ENCODE measurements at regions not wholly inside any gene's neighbourhood (a gene's known extent, or its start where the extent isn't known, plus 50 kb on each side); places are given as distances from the start of the nearest gene placed in this dataset.

DNA sequence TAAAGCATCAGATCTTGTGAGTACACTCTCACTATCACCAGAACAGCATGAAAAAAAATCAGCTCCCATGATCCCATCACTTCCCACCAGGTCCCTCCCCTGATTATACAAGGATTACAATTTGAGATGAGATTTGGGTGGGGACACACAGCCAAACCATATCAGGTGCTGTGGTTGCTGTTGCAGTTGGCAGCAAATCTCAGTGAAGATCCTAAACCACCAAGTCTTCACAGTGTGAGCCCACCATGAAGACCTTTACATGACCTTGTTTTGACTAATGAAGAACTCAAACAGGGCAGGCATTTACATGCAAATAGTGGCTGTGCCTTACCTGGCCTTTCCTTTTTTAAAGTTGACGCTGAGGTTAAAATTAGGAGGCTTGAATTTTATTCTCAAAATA lies 242.6 kb downstream of the ACTR3B start:
- Histone ChIP-seq H3K4me1 (replicated peaks in 1 of 2) (no peaks in the 10 kb centered on the region), H3K27ac (no peak overlapping the region), H3K4me3 (no peak overlapping the region)
- in situ Hi-C loops (cut with MboI; ENCODE audit: low pct_unique_long_range_greater_than_20kb in 2 of 9, low sequenced_read_pairs in 9 of 9, unreplicated experiment in 9 of 9), result no loop called here
- peak in 4 of 8 experiments; percentile 26 to 85 (median 62) for ATAC-seq (replicated peaks in 6 of 8)
- 0 to 67% (median 9%) methylated on average over 1 of the region's 1 CpG; no CpG with 5 or more reads in 5 of the 10 experiments for WGBS, 10 experiments

DNA sequence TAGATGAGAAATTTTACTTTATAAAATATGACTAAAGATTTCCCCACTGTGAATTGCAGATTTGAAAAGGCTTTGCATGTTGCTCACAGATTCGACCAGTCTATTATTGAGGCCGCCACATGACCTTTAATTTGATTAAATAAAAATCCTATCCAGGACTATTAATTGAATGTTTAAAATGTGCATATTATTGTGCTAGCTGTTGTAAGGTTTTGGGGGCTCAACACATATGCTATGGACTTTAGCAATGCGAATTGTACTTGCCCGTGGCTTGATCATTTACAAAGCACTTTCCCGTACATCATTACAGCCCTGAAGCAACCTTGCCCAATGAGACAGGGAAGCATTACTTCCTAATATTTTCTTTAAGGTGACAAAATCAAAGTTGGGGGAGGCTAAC lies 243.0 kb downstream of the ACTR3B start:
- no peak overlapping the region for H3K27ac ChIP-seq
- no peaks in the 10 kb centered on the region for H3K4me1 ChIP-seq (replicated peaks in 1 of 2)
- 0 to 100% (median 72%) methylated on average over 1 to 5 of the region's 5 CpGs for WGBS, 10 experiments
- H3K4me3 ChIP-seq, result no peak overlapping the region
- ATAC-seq (replicated peaks in 6 of 8), result peak in 5 of 8 experiments; percentile 7 to 82 (median 29)
- in situ Hi-C loops (cut with MboI; ENCODE audit: low pct_unique_long_range_greater_than_20kb in 2 of 9, low sequenced_read_pairs in 9 of 9, unreplicated experiment in 9 of 9), result no loop called here

DNA sequence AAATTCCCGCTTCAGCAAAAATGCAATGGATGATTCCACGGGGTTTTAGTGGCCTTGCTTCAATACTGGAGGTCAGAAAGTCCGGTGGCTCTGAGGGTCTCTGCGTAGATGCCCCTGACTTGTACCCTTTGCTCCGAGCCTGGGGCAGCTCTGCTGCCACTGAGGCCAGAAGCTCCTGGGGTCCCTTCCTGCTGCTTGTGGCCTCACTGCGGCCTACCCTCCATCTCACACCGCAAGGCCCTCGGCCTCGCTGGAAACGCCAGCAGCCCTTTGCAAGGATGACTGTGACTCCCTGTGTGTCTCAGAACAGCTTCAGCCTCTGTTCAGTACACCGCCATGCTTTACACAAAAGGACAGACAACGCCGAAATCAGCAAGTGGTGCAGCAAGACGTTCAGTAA lies 244.8 kb downstream of the ACTR3B start:
- H3K27ac ChIP-seq, result no peak overlapping the region
- no peak for ATAC-seq (replicated peaks in 6 of 8)
- WGBS, 10 experiments, result 24 to 86% (median 75%) methylated on average over 1 to 11 of the region's 14 CpGs; no CpG with 5 or more reads in 3 of the 10 experiments
- in situ Hi-C loops (cut with MboI; ENCODE audit: low pct_unique_long_range_greater_than_20kb in 2 of 9, low sequenced_read_pairs in 9 of 9, unreplicated experiment in 9 of 9), result no loop called here
- H3K4me3 ChIP-seq, result no peak overlapping the region
- H3K4me1 ChIP-seq (replicated peaks in 1 of 2), result no peaks in the 10 kb centered on the region

DNA sequence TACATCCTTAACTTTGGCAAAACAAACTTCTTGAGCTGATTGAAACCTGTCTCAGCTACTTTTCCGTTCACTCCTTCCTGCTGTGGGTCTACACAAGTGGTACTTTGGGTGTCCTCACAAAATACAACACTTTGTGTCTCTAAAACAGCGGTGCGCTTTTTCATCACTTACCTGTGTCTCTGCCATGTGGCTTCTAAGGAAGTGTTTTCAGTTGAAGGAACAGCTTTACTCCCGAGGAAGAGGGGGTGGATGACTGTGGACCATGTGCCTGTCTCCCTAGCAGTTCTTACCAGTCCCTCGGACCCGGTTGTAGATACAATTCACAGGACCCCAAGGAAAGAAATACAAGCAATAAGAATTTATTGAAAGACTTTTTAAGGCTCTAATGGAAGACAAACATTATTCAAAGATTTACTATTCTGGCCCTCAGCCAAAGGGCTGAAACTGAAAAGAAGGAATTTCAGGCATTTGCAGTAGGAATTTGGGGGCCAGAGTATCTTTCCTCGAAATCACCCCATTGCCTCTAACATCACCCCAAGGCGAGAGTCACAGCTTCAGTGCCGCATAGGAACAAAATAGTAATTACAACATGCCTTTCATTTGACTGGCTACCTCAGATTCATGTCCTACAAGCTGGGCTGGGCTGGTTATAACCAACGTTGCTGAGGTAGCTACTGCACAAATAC lies 246.3 kb downstream of the ACTR3B start:
- in situ Hi-C loops (cut with MboI; ENCODE audit: low pct_unique_long_range_greater_than_20kb in 2 of 9, low sequenced_read_pairs in 9 of 9, unreplicated experiment in 9 of 9), result no loop called here
- Histone ChIP-seq H3K4me3 (no peak overlapping the region), H3K27ac (no peak overlapping the region), H3K4me1 (replicated peaks in 1 of 2) (no peaks in the 10 kb centered on the region)
- ATAC-seq (replicated peaks in 6 of 8), result no peak
- 13 to 85% (median 60%) methylated on average over 1 to 9 of the region's 10 CpGs for WGBS, 10 experiments

DNA sequence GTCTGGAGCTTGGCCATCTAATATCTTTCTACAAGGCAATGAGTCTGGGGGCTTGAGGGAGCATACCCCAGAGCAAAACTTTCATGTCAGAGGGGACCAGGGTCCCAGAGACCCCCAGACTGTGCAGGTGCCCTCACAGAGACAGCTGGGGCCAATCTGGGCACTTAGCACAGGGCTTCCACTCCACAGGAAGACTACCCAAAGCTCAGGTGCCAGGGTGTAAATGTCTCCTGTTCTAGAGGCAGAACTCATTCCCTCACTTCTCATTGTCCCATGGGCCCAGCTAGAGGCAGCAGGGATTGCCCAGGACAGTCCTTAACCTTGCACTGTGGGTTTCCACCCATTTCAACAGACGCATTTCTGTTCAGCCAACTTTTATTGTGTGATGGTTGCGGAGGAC lies 246.9 kb downstream of the ACTR3B start:
- H3K4me1 ChIP-seq (replicated peaks in 1 of 2), result no peaks in the 10 kb centered on the region
- ATAC-seq (replicated peaks in 6 of 8), result no peak
- WGBS, 10 experiments, result 60 to 100% (median 93%) methylated on average over 1 of the region's 2 CpGs; no CpG with 5 or more reads in 6 of the 10 experiments
- H3K27ac ChIP-seq, result no peak overlapping the region
- H3K4me3 ChIP-seq, result no peak overlapping the region
- in situ Hi-C loops (cut with MboI; ENCODE audit: low pct_unique_long_range_greater_than_20kb in 2 of 9, low sequenced_read_pairs in 9 of 9, unreplicated experiment in 9 of 9), result no loop called here

DNA sequence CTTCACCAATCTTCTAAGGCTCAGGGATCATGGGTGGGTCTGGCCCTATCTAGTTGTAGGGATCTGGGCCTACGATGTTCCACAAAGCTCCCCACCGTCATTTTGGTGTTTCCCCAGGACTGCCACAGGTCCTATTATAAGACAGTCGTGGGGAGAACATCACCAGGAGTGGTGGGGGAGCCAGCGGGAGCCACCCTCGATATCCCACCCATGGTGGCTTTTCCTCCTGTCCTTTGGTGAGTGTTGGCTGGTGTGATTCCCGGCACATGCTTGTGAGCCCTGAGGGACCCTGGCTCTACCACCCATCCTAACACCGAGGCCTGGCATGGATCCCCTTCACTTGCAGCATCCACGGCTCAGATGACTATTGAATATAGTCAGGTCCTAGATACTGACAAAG lies 247.4 kb downstream of the ACTR3B start:
- Histone ChIP-seq H3K4me3 (no peak overlapping the region), H3K27ac (no peak overlapping the region), H3K4me1 (replicated peaks in 1 of 2) (no peaks in the 10 kb centered on the region)
- in situ Hi-C loops (cut with MboI; ENCODE audit: low pct_unique_long_range_greater_than_20kb in 2 of 9, low sequenced_read_pairs in 9 of 9, unreplicated experiment in 9 of 9), result no loop called here
- 13 to 100% (median 80%) methylated on average over 1 to 4 of the region's 8 CpGs; no CpG with 5 or more reads in 5 of the 10 experiments for WGBS, 10 experiments
- ATAC-seq (replicated peaks in 6 of 8), result no peak

DNA sequence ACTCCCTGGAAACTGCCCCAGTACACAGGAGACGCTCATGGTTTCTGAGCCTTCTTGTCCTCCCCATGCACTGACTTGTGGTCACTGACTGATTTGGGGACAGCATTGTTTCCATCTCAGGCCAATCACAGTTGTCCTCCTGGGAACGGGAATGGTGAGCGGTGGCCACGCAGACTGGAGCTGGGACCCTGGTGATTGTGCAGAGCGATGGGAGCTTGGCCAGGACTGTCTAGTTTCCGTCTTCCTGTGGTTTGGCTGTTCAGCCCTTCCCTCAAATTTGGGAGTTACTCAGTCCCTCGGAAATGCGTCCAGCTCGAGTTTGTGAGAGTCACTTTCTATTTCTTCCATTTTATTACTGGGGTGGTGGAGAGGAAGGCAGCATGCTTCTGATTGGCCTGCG lies 250.9 kb downstream of the ACTR3B start:
- no peak for ATAC-seq (replicated peaks in 6 of 8)
- in situ Hi-C loops (cut with MboI; ENCODE audit: low pct_unique_long_range_greater_than_20kb in 2 of 9, low sequenced_read_pairs in 9 of 9, unreplicated experiment in 9 of 9), result no loop called here
- Histone ChIP-seq H3K4me3 (no peak overlapping the region), H3K4me1 (replicated peaks in 1 of 2) (no peaks in the 10 kb centered on the region), H3K27ac (no peak overlapping the region)
- WGBS, 10 experiments, result 25 to 100% (median 88%) methylated on average over 1 to 8 of the region's 10 CpGs; no CpG with 5 or more reads in 3 of the 10 experiments

DNA sequence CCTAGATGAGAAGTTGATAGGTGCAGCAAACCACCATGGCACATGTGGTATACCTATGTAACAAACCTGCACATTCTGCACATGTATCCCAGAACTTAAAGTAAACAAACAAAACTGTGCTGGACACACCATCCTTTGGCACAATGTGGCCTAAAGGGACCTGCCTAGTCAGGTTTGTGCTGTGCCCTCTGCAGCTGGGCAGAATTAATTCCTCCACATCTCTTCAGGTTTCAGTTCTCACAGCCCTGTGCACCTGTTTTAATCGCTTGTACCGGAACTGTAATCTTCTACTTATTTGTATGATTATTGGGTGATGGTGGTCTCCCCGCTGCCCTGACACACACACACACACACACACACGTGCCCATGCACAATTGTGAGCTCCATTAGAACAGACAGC lies 252.7 kb downstream of the ACTR3B start:
- H3K4me1 ChIP-seq (replicated peaks in 1 of 2), result no peaks in the 10 kb centered on the region
- H3K4me3 ChIP-seq, result no peak overlapping the region
- in situ Hi-C loops (cut with MboI; ENCODE audit: low pct_unique_long_range_greater_than_20kb in 2 of 9, low sequenced_read_pairs in 9 of 9, unreplicated experiment in 9 of 9), result no loop called here
- 11 to 100% (median 17%) methylated on average over 1 to 3 of the region's 4 CpGs; no CpG with 5 or more reads in 7 of the 10 experiments for WGBS, 10 experiments
- no peak overlapping the region for H3K27ac ChIP-seq
- ATAC-seq (replicated peaks in 6 of 8), result no peak

DNA sequence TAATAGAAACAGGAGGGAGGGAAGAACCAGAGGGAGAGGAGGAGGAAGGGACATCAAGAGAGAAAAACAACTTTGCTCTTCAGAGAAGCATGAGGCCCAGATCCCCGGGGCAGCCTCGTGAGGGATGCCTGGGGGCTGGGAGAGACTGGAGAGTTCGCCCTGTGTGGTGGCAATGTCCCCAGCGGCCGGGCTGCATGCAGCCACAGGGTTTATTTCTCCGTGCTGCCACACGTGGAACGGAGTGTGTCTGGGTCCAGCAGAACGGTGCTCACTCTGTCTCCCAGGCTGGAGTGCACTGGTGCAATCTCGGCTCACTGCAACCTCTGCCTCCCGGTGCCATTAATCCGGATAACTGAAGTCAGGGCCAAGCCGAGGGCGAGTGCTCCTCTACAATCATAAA lies 257.7 kb downstream of the ACTR3B start:
- ATAC-seq (replicated peaks in 6 of 8), result peak in 6 of 8 experiments; percentile 19 to 82 (median 42)
- Histone ChIP-seq H3K4me1 (replicated peaks in 1 of 2) (peaks cover 4 to 6% of the 10 kb centered on the region in 2 donors), H3K4me3 (no peak overlapping the region), H3K27ac (no peak overlapping the region)
- in situ Hi-C loops (cut with MboI; ENCODE audit: low pct_unique_long_range_greater_than_20kb in 2 of 9, low sequenced_read_pairs in 9 of 9, unreplicated experiment in 9 of 9), result no loop called here
- WGBS, 10 experiments, result 3 to 79% (median 44%) methylated on average over 2 to 7 of the region's 14 CpGs

DNA sequence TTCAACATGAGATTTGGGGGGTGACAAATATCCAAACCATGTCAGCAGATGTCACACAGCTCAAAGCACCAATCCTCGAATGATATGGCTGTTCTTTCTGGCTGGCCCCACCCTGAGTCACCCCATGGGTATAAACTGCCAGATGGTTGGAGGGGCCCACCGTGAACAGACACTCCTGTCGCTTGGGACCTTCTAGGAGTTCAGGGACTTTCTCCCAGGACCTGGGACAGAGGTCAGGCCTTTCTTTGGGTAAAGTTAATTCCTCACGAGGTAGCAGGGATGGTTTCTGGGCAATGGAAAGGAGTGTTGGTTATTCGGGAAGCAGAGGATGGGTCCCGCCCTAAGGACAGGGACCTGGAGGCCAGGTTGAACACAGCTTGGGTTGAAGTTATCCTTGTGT lies 262.0 kb downstream of the ACTR3B start:
- Histone ChIP-seq H3K4me3 (no peak overlapping the region), H3K27ac (no peak overlapping the region), H3K4me1 (replicated peaks in 1 of 2) (peaks cover 13 to 17% of the 10 kb centered on the region in 2 donors)
- WGBS, 10 experiments, result 0 to 100% (median 85%) methylated on average over 1 to 6 of the region's 6 CpGs; no CpG with 5 or more reads in 1 of the 10 experiments
- ATAC-seq (replicated peaks in 6 of 8), result no peak
- in situ Hi-C loops (cut with MboI; ENCODE audit: low pct_unique_long_range_greater_than_20kb in 2 of 9, low sequenced_read_pairs in 9 of 9, unreplicated experiment in 9 of 9), result no loop called here

DNA sequence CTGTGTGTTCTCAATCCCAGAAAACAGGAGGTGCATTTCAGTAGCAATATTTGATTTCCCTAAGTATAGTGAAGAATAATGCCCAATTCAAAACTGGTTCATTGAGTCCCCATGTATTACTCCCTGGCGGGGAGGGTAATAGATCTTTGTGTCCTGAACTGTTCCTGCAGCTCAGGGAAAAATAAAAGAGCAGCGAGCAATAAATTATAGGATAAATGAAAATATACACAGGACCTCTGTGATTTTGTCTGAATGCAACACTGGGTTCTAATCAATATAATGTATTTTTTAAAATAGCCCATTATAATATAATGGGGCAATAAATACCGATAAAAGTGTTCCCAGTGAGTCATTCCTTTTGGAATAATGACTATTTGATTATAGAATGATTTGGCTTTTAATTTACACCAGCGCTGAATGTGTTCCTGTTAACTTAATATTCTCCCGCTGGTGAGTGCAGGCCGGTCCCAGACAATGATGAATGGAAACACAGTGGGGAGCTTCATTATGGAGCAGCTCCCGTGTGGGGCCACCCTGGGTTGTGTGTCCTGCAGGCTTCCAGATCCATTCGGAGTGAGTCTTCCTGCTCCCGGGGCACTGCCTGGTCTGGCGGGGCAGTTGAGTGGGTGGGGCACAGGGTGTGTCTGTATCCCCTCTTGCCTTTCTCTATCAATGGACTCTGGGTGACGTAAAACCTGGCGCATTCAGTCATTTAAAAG lies 263.1 kb downstream of the ACTR3B start:
- Histone ChIP-seq H3K27ac (no peak overlapping the region), H3K4me3 (no peak overlapping the region), H3K4me1 (replicated peaks in 1 of 2) (peaks cover 13 to 17% of the 10 kb centered on the region in 2 donors)
- in situ Hi-C loops (cut with MboI; ENCODE audit: low pct_unique_long_range_greater_than_20kb in 2 of 9, low sequenced_read_pairs in 9 of 9, unreplicated experiment in 9 of 9), result no loop called here
- 0 to 52% (median 19%) methylated on average over 1 to 10 of the region's 12 CpGs for WGBS, 10 experiments
- ATAC-seq (replicated peaks in 6 of 8), result peak in 5 of 8 experiments; percentile 96 to 99 (median 98)

DNA sequence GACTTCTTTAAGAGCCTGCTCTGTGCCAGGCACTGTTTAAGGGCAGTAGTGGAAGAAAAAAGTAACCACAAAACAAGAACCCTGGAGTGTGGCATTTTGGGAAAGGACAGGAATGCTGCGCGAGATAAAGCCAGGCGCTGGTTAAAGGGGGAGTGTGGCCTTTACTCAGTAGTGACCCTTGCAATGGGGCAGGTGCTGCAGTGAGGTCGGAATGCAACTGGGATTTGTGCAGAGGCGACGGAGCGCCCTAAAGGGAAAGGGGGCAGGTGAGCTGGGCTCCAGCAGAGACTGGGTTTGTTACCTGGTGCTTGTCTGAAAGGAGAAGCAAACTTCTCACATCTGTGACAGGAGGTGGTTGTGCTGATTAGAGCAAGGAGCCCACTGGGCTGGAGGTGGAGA lies 263.6 kb downstream of the ACTR3B start:
- H3K4me1 ChIP-seq (replicated peaks in 1 of 2), result peaks cover 13 to 17% of the 10 kb centered on the region in 2 donors
- in situ Hi-C loops (cut with MboI; ENCODE audit: low pct_unique_long_range_greater_than_20kb in 2 of 9, low sequenced_read_pairs in 9 of 9, unreplicated experiment in 9 of 9), result no loop called here
- ATAC-seq (replicated peaks in 6 of 8), result no peak
- no peak overlapping the region for H3K27ac ChIP-seq
- H3K4me3 ChIP-seq, result no peak overlapping the region
- WGBS, 10 experiments, result 0 to 96% (median 54%) methylated on average over 2 to 7 of the region's 7 CpGs; no CpG with 5 or more reads in 6 of the 10 experiments

DNA sequence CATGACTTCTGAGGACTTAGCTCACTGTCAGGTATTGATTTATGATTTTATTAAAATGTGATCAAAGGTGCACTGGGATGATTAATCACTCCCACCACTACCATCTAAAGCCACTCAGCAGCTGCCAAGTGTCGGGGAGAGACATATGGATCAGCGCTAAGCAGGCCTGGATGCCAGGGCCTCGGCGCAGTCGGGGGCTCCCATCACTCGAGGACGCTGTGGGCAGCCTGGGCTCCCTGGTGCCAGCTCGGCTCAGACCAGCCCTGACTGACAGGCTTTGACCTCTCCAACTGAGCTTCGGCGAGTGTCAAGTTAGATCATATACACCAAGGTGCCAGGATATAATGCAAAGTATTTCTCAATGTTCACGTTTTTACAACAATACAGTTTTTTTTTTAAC lies 267.7 kb downstream of the ACTR3B start:
- in situ Hi-C loops (cut with MboI; ENCODE audit: low pct_unique_long_range_greater_than_20kb in 2 of 9, low sequenced_read_pairs in 9 of 9, unreplicated experiment in 9 of 9), result no loop called here
- H3K4me1 ChIP-seq (replicated peaks in 1 of 2), result peaks cover 10 to 11% of the 10 kb centered on the region in 2 donors
- no peak for ATAC-seq (replicated peaks in 6 of 8)
- 0 to 100% (median 84%) methylated on average over 1 to 11 of the region's 11 CpGs; no CpG with 5 or more reads in 1 of the 10 experiments for WGBS, 10 experiments
- H3K4me3 ChIP-seq, result no peak overlapping the region
- no peak overlapping the region for H3K27ac ChIP-seq

Measured in motor neuron (in vitro differentiated cells).